ENCODE measurements at regions not wholly inside any gene's neighbourhood (a gene's known extent, or its start where the extent isn't known, plus 50 kb on each side); places are given as distances from the start of the nearest gene placed in this dataset.
A peak's percentile ranks its signal among the peaks of the same experiment; 100 is the strongest.

DNA sequence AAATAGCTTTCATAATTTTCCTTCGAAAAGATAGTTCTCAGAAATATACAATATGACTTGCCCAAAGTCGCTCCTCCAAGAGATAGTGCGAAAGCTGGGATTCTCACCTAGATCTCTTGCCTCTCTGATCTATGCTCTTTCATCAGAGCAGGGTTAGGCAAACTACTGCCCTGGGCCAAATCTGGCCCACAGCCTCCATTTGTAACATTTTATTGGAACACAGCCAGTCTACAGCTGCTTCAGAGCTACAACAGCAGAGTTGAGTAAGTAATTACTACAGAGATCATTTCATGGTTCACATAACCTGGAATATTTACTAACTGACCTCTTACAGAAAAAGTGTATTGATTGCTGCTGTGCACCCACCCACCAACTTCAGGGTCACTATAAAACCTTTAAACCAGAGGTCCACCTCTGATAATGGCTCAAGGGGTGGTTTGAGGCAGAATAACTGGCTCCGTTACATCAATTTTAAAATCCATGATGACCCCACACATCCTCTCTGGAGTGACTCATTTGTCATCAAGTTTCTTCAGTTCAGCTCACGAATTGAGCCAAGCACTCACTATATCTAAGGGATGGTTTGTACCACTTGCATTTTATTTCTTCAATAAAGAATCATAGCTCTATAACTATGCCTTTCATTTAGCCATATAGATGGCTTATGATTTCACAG is 1019.0 kb downstream of the XPNPEP1 start:
- Histone ChIP-seq H3K36me3 (ENCODE audit: low read depth, missing control alignments) (no peaks in the 10 kb centered on the region), H3K4me1 (peaks cover 28% of the 10 kb centered on the region), H3K27me3 (no peaks in the 10 kb centered on the region), H3K9me3 (no peaks in the 10 kb centered on the region), H3K4me3 (no peak overlapping the region), H3K27ac (no peak overlapping the region)
- DNase-seq: no peak
- WGBS, 2 donors: 76 to 83% methylated on average over 5 of the region's 5 CpGs
- TF ChIP-seq, protein P1, sequence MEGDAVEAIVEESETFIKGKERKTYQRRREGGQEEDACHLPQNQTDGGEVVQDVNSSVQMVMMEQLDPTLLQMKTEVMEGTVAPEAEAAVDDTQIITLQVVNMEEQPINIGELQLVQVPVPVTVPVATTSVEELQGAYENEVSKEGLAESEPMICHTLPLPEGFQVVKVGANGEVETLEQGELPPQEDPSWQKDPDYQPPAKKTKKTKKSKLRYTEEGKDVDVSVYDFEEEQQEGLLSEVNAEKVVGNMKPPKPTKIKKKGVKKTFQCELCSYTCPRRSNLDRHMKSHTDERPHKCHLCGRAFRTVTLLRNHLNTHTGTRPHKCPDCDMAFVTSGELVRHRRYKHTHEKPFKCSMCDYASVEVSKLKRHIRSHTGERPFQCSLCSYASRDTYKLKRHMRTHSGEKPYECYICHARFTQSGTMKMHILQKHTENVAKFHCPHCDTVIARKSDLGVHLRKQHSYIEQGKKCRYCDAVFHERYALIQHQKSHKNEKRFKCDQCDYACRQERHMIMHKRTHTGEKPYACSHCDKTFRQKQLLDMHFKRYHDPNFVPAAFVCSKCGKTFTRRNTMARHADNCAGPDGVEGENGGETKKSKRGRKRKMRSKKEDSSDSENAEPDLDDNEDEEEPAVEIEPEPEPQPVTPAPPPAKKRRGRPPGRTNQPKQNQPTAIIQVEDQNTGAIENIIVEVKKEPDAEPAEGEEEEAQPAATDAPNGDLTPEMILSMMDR (IDR thresholded peaks at IDR 0.05): no peak
- no peak for TF ChIP-seq POLR2A (IDR thresholded peaks at IDR 0.05)
- intact Hi-C loops (cut with DNase I; ENCODE audit: low total_unique reads): no loop called here

DNA sequence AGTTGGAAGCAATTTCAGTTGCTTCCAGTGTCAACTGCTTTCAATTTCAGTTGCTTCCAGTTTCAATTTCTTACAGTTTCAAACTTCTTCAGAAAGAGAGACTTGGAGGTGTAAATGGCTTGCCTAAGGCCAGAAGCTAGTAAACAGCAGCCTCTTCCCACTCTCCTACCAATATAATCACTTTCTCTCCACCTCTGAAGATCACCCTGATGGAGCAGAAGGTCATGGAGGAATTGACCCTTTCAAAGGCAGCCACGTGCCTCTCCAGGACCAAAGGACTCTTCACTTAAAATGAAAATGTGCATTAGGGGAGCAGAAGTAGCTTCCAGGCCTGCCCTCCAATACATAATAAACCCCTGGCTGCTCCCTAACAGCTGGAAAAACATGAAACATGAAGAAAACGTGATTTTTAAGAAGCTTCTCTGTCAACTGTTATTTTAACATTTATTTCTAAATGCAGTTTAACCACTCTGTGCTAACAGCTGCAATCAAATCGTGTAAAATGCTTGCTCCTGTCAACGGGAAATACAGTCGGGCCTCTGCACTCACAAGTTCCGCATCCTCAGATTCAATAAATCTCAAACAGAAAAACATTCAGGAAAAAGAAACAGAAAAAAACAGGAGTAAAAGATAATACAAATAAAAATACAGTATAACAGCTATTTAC is 1020.6 kb downstream of the XPNPEP1 start:
- H3K27ac ChIP-seq: peak overlapping the region; percentile 12 to 43

DNA sequence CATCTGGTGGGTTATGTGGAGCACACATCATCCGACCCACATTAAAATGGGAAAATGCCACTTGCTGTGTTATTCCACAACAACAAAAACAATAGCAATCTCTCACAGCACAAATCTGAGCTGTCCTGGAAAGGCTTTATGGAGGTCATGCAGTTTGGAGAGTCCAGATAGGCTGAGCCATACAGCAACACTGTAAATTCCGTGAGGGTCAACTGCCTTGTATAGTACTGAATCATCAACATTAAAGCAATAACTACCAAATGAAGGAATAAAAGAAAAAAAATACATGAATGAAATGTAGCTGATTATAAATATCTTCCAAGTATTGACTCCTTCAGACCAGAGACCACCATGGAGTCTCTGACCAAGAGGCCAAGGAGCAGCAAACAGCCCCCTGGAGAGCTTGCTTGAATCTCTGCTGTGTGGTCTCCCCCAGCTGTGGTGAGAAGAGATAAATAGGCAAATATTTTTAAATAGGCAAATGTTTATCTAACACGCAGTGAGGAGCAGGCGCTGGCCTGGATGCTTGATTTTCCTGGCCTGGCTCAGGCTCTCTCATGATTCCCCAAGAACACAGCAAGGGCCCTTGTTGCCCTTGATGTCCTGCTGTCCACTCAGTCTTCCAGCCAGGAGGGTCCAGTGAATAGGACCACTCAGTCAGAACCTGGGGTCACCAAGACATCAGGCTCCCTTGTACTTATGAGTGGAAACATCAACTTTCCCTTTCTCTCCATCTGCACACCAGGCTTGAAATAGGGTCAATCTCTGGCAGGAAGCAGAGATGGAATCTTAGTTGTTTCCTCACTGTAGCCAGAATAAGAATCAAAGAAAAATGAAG is 1021.3 kb downstream of the XPNPEP1 start:
- Histone ChIP-seq H3K27me3 (no peaks in the 10 kb centered on the region), H3K36me3 (ENCODE audit: low read depth, missing control alignments) (no peaks in the 10 kb centered on the region), H3K9me3 (no peaks in the 10 kb centered on the region), H3K4me1 (peaks cover 30% of the 10 kb centered on the region), H3K4me3 (no peak overlapping the region), H3K27ac (peak overlapping the region; percentile 12 to 43)
- 44 to 58% methylated on average over 4 of the region's 4 CpGs for WGBS, 2 donors
- DNase-seq: peak; percentile 50
- TF ChIP-seq, protein P1 (IDR thresholded peaks at IDR 0.05): no peak
- TF ChIP-seq POLR2A (IDR thresholded peaks at IDR 0.05): no peak
- intact Hi-C loops (cut with DNase I; ENCODE audit: low total_unique reads): no loop called here

More for the DNA sequence above, 1020.6 kb downstream of the XPNPEP1 start:
- Histone ChIP-seq H3K27me3 (no peaks in the 10 kb centered on the region), H3K9me3 (no peaks in the 10 kb centered on the region), H3K36me3 (ENCODE audit: low read depth, missing control alignments) (no peaks in the 10 kb centered on the region), H3K4me1 (peaks cover 30% of the 10 kb centered on the region), H3K4me3 (no peak overlapping the region)
- no peak for DNase-seq
- 46 to 57% methylated on average over 6 of the region's 6 CpGs for WGBS, 2 donors
- no peak for TF ChIP-seq POLR2A (IDR thresholded peaks at IDR 0.05)
- TF ChIP-seq, protein P1 (IDR thresholded peaks at IDR 0.05): no peak
- intact Hi-C loops (cut with DNase I; ENCODE audit: low total_unique reads): no loop called here

DNA sequence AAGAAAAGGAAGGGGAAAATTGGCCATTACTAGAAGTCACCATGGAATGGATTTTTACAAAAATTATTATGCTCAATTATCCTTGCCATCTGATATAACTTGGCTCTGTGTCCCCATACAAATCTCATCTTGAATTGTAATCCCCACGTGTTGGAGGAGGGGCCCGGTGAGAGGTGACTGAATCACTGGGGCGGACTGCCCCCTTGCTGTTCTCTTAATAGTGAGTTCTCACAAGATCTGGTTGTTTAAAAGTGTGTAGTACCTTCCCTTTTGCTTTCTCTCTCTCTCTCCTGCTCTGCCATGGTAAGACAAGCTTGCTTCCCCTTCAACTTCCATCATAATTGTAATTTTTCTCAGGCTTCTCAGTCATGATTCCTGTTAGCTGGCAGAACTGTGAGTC is 1023.6 kb downstream of the XPNPEP1 start:
- Histone ChIP-seq H3K4me3 (no peak overlapping the region), H3K27ac (no peak overlapping the region), H3K27me3 (no peaks in the 10 kb centered on the region), H3K36me3 (ENCODE audit: low read depth, missing control alignments) (no peaks in the 10 kb centered on the region), H3K9me3 (no peaks in the 10 kb centered on the region), H3K4me1 (peaks cover 22% of the 10 kb centered on the region)
- DNase-seq: no peak
- 61 to 63% methylated on average over 3 of the region's 3 CpGs for WGBS, 2 donors
- no peak for TF ChIP-seq POLR2A (IDR thresholded peaks at IDR 0.05)
- TF ChIP-seq, protein P1 (IDR thresholded peaks at IDR 0.05): no peak
- intact Hi-C loops (cut with DNase I; ENCODE audit: low total_unique reads): no loop called here

Data from testis (tissue), 2 donors.